GM23338 (cell line): ENCODE measurements at regions not wholly inside any gene's neighbourhood (a gene's known extent, or its start where the extent isn't known, plus 50 kb on each side); places are given as distances from the start of the nearest gene placed in this dataset.
A peak's percentile ranks its signal among the peaks of the same experiment; 100 is the strongest.

Experiments
- ATAC-seq: fragments of 200-7000 bp; cut with Tn5 transposase; 3 replicates; pipeline ENCODE4 v1.9.1; 2020
- DNase-seq: peaks from one replicate; pipeline ENCODE4 v3.0.0-alpha.2; 2015; ENCODE audit warnings: low spot score
- H2AFZ ChIP-seq: fragments of 200-600 bp; sonication (generic); 2 replicates; pipeline ENCODE4 v1.8.0; 2016; ENCODE audit warnings: antibody characterized with exemption, mild to moderate bottlenecking, moderate library complexity
- H3F3A ChIP-seq: fragments of 200-600 bp; sonication (generic); replicated peaks from 2 replicates; pipeline ENCODE4 v1.8.0; 2017; ENCODE audit warnings: antibody characterized with exemption, mixed run types, low read depth
- H3K27ac ChIP-seq: fragments of 200-600 bp; sonication (generic); 2 replicates; pipeline ENCODE4 v1.6.1; 2016; ENCODE audit warnings: low read depth
- H3K27me3 ChIP-seq: fragments of 200-600 bp; sonication (generic); 2 replicates; pipeline ENCODE4 v1.8.0; 2016; ENCODE audit warnings: mild to moderate bottlenecking, mixed run types, moderate library complexity; ENCODE audit not compliant: insufficient read depth
- H3K36me3 ChIP-seq: fragments of 200-600 bp; sonication (generic); 2 replicates; pipeline ENCODE4 v1.8.0; 2016; ENCODE audit warnings: mild to moderate bottlenecking; ENCODE audit not compliant: insufficient read depth
- H3K4me1 ChIP-seq: fragments of 200-600 bp; sonication (generic); 2 replicates; pipeline ENCODE4 v1.8.0; 2016; ENCODE audit warnings: mild to moderate bottlenecking, moderate library complexity; ENCODE audit not compliant: insufficient read depth
- H3K4me2 ChIP-seq: fragments of 200-600 bp; sonication (generic); 2 replicates; pipeline ENCODE4 v1.7.1; 2017; ENCODE audit warnings: mixed run types
- H3K4me3 ChIP-seq: fragments of 200-600 bp; sonication (generic); 2 replicates; pipeline ENCODE4 v1.6.1; 2016; ENCODE audit warnings: mixed run types
- H3K79me2 ChIP-seq: fragments of 200-600 bp; sonication (generic); replicated peaks from 2 replicates; pipeline ENCODE4 v1.8.0; 2017; ENCODE audit warnings: mild to moderate bottlenecking; ENCODE audit not compliant: insufficient read depth
- H3K9me2 ChIP-seq: fragments of 200-600 bp; sonication (generic); 2 replicates; pipeline ENCODE4 v1.8.0; 2017; ENCODE audit not compliant: insufficient read depth
- H4K20me1 ChIP-seq: fragments of 200-600 bp; sonication (generic); replicated peaks from 2 replicates; pipeline ENCODE4 v1.8.0; 2017; ENCODE audit warnings: mild to moderate bottlenecking; ENCODE audit not compliant: insufficient read depth
- H3K27ac Mint-ChIP-seq: 2 replicates; pipeline ENCODE4 v1.8.0; 2020; ENCODE audit warnings: inconsistent platforms, mild to moderate bottlenecking, moderate library complexity, mixed read lengths
- H3K27me3 Mint-ChIP-seq: 3 replicates; pipeline ENCODE4 v1.8.0; 2022; ENCODE audit warnings: low read depth, mild to moderate bottlenecking, moderate library complexity, mixed read lengths, inconsistent platforms; ENCODE audit not compliant: insufficient read depth, poor library complexity
- H3K36me3 Mint-ChIP-seq: 3 replicates; pipeline ENCODE4 v1.8.0; 2021; ENCODE audit warnings: low read depth, mild to moderate bottlenecking, inconsistent platforms, moderate library complexity, mixed read lengths
- H3K4me1 Mint-ChIP-seq: 3 replicates; pipeline ENCODE4 v1.8.0; 2020; ENCODE audit warnings: mild to moderate bottlenecking, inconsistent platforms, mixed read lengths
- H3K4me3 Mint-ChIP-seq: 3 replicates; pipeline ENCODE4 v1.8.0; 2021; ENCODE audit warnings: moderate library complexity, mild to moderate bottlenecking, inconsistent platforms, mixed read lengths
- H3K9me3 Mint-ChIP-seq: 3 replicates; pipeline ENCODE4 v1.8.0; 2020; ENCODE audit warnings: moderate library complexity, mild to moderate bottlenecking, inconsistent platforms, mixed read lengths
- CREB1 ChIP-seq: fragments of 250-450 bp; sonication (Bioruptor Pico); IDR thresholded peaks from 2 replicates; pipeline ENCODE4 v1.5.0; 2020; ENCODE audit warnings: low read depth, mild to moderate bottlenecking, moderate library complexity
- ETS1 ChIP-seq: IDR thresholded peaks from 2 replicates; pipeline ENCODE4 v1.6.1; 2016; ENCODE audit warnings: antibody characterized with exemption
- EZH2 ChIP-seq: fragments of 200-600 bp; sonication (generic); IDR thresholded peaks from one replicate; pipeline ENCODE4 v1.8.0; 2017; ENCODE audit warnings: antibody characterized with exemption, mild to moderate bottlenecking, low read depth; ENCODE audit not compliant: unreplicated experiment
- EZH2phosphoT487 ChIP-seq: fragments of 200-600 bp; sonication (generic); IDR thresholded peaks from one replicate; pipeline ENCODE4 v1.8.1; 2018; ENCODE audit warnings: antibody characterized with exemption; ENCODE audit not compliant: unreplicated experiment
- JUNB ChIP-seq: IDR thresholded peaks from one replicate; pipeline ENCODE4 v1.6.1; 2016; ENCODE audit warnings: antibody characterized with exemption; ENCODE audit not compliant: unreplicated experiment
- NANOG ChIP-seq: IDR thresholded peaks from 2 replicates; pipeline ENCODE4 v1.6.1; 2016; ENCODE audit warnings: antibody characterized with exemption, borderline replicate concordance
- POLR2AphosphoS5 ChIP-seq: IDR thresholded peaks from 2 replicates; pipeline ENCODE4 v1.6.1; 2016; ENCODE audit warnings: antibody characterized with exemption, low read depth
- ZNF114 ChIP-seq: fragments of 250-450 bp; sonication (Bioruptor Pico); IDR thresholded peaks from 2 replicates; pipeline ENCODE4 v1.5.0; 2020; ENCODE audit warnings: mild to moderate bottlenecking, moderate library complexity
- ZNF462 ChIP-seq: fragments of 250-450 bp; sonication (Bioruptor Pico); IDR thresholded peaks from 2 replicates; pipeline ENCODE4 v1.5.0; 2020; ENCODE audit warnings: mild to moderate bottlenecking, moderate library complexity
- TF ChIP-seq, protein P1 (sequence below), 2 experiments: fragments of 200-600 bp in 1 of 2; sonication (generic) in 1 of 2; conservative IDR thresholded peaks; 2 replicates each; pipeline versions ENCODE4 v1.5.1 to v1.6.1; 2016 to 2017; ENCODE audit warnings: antibody characterized with exemption in 2 of 2, low read depth in 2 of 2, mild to moderate bottlenecking in 2 of 2, moderate library complexity in 1 of 2
- TF ChIP-seq, protein P2 (sequence below): IDR thresholded peaks from one replicate; pipeline ENCODE4 v1.6.1; 2018; ENCODE audit warnings: antibody characterized with exemption; ENCODE audit not compliant: unreplicated experiment

- TF ChIP-seq ETS1 (no peak), ZNF114 (CRISPR knock-in tag) (peak; percentile 95; the same call in 1 of the 2 replicates), POLR2AphosphoS5 (no peak), CREB1 (CRISPR knock-in tag) (no peak), EZH2phosphoT487 (no peak), NANOG (no peak), JUNB (no peak)
- TF ChIP-seq, protein P1, sequence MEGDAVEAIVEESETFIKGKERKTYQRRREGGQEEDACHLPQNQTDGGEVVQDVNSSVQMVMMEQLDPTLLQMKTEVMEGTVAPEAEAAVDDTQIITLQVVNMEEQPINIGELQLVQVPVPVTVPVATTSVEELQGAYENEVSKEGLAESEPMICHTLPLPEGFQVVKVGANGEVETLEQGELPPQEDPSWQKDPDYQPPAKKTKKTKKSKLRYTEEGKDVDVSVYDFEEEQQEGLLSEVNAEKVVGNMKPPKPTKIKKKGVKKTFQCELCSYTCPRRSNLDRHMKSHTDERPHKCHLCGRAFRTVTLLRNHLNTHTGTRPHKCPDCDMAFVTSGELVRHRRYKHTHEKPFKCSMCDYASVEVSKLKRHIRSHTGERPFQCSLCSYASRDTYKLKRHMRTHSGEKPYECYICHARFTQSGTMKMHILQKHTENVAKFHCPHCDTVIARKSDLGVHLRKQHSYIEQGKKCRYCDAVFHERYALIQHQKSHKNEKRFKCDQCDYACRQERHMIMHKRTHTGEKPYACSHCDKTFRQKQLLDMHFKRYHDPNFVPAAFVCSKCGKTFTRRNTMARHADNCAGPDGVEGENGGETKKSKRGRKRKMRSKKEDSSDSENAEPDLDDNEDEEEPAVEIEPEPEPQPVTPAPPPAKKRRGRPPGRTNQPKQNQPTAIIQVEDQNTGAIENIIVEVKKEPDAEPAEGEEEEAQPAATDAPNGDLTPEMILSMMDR (conservative IDR thresholded peaks at IDR 0.05; ENCODE audit: low read depth in 2 of 2), result peak; percentile 88 to 92
- TF ChIP-seq, protein P2, sequence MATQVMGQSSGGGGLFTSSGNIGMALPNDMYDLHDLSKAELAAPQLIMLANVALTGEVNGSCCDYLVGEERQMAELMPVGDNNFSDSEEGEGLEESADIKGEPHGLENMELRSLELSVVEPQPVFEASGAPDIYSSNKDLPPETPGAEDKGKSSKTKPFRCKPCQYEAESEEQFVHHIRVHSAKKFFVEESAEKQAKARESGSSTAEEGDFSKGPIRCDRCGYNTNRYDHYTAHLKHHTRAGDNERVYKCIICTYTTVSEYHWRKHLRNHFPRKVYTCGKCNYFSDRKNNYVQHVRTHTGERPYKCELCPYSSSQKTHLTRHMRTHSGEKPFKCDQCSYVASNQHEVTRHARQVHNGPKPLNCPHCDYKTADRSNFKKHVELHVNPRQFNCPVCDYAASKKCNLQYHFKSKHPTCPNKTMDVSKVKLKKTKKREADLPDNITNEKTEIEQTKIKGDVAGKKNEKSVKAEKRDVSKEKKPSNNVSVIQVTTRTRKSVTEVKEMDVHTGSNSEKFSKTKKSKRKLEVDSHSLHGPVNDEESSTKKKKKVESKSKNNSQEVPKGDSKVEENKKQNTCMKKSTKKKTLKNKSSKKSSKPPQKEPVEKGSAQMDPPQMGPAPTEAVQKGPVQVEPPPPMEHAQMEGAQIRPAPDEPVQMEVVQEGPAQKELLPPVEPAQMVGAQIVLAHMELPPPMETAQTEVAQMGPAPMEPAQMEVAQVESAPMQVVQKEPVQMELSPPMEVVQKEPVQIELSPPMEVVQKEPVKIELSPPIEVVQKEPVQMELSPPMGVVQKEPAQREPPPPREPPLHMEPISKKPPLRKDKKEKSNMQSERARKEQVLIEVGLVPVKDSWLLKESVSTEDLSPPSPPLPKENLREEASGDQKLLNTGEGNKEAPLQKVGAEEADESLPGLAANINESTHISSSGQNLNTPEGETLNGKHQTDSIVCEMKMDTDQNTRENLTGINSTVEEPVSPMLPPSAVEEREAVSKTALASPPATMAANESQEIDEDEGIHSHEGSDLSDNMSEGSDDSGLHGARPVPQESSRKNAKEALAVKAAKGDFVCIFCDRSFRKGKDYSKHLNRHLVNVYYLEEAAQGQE, result no peak
These were observed 165.8 kb downstream of the EMP1 start (continued) for GRCh38 chr12:13362260-13362841.

DNA sequence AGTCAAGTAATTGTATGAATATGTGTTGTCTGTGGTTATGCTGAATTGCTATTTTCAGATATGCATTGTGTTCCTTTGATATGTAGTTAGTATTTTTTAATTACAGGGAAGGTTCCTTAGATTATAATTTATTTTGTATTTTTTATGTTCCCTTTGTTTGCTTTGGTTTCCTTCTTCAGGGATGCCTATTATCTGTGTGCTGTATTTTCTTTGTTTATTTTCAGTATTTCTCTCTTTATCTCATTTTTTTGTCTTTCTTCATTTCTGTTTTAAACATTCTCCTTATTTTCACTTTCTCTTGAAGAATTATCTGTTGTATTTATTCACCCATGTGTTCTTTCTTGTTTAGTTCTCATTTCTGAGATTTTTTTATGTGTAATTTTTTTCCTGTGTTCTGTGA, 163.1 kb downstream of the EMP1 start:
- no peak for ATAC-seq
- H3K4me3 ChIP-seq, result no peak overlapping the region
- H4K20me1 ChIP-seq, result no peaks in the 10 kb centered on the region
- no peak overlapping the region for H2AFZ ChIP-seq
- no peaks in the 10 kb centered on the region for H3K9me2 ChIP-seq
- H3K79me2 ChIP-seq, result no peaks in the 10 kb centered on the region
- H3K36me3 ChIP-seq, result no peaks in the 10 kb centered on the region
- Mint-ChIP-seq H3K27me3 (peaks cover 2% of the 10 kb centered on the region), H3K27ac (no peak overlapping the region), H3K36me3 (no peaks in the 10 kb centered on the region; the same call in 2 of the 3 replicates), H3K4me3 (no peak overlapping the region), H3K9me3 (no peaks in the 10 kb centered on the region; the same call in 2 of the 3 replicates), H3K4me1 (no peaks in the 10 kb centered on the region; the same call in 2 of the 3 replicates)
- H3K4me1 ChIP-seq, result no peaks in the 10 kb centered on the region
- no peaks in the 10 kb centered on the region for H3K27me3 ChIP-seq
- H3K4me2 ChIP-seq, result no peak overlapping the region
- H3F3A ChIP-seq, result no peaks in the 10 kb centered on the region
- H3K27ac ChIP-seq, result no peak overlapping the region
- DNase-seq, result no peak
- no peak for TF ChIP-seq CREB1 (CRISPR knock-in tag)
- no peak for TF ChIP-seq ZNF114 (CRISPR knock-in tag)
- no peak for TF ChIP-seq JUNB
- TF ChIP-seq ZNF462, result no peak
- TF ChIP-seq EZH2, result no peak
- TF ChIP-seq POLR2AphosphoS5, result no peak
